ENCODE measurements at regions not wholly inside any gene's neighbourhood (a gene's known extent, or its start where the extent isn't known, plus 50 kb on each side); places are given as distances from the start of the nearest gene placed in this dataset.

DNA sequence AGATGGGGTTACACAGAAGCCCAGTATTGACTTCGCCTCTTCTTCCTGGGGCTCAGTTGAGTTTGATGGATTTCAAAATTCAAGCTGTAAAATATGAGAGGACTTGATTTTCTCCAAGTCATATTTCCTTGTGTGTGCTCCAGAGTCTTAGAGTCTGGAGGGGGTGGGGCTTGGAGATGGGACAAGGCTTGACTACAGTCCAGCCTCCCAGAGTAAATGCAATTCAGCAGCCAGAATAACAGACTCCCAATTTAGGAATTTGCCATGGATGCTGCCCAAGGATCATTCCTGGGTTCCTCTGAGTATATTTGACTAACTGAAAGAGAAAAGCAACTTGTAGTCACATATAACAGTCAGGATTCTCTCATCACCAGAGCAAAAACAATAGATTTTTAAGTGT, 53.7 kb upstream of the RBPJ start:
- H3K9me3 ChIP-seq (ENCODE audit: control insufficient read depth in 2 of 2, insufficient read depth in 1 of 2, low read depth in 1 of 2, low read length in 1 of 2) = no peaks in the 10 kb centered on the region
- no peak overlapping the region for H3K27ac ChIP-seq (ENCODE audit: low read depth in 1 of 3, low read length in 2 of 3)
- no peaks in the 10 kb centered on the region for H3K36me3 ChIP-seq (ENCODE audit: control insufficient read depth in 3 of 3, insufficient read depth in 2 of 3, low read depth in 1 of 3, low read length in 3 of 3)
- DNase-seq = peak in 1 of 2 donors; percentile 8
- no peak for FAIRE-seq
- 66 to 91% (median 74%) methylated on average over 1 of the region's 1 CpG for WGBS, 3 donors
- no peak overlapping the region for H3K4me3 ChIP-seq (ENCODE audit: low read depth in 1 of 3, low read length in 3 of 3)
- no peaks in the 10 kb centered on the region for H3K27me3 ChIP-seq (ENCODE audit: control insufficient read depth in 3 of 3, insufficient read depth in 3 of 3, low read length in 3 of 3)
- H3K4me1 ChIP-seq (ENCODE audit: control insufficient read depth in 3 of 3, insufficient read depth in 2 of 3, low read depth in 1 of 3, low read length in 2 of 3) = no peaks in the 10 kb centered on the region

DNA sequence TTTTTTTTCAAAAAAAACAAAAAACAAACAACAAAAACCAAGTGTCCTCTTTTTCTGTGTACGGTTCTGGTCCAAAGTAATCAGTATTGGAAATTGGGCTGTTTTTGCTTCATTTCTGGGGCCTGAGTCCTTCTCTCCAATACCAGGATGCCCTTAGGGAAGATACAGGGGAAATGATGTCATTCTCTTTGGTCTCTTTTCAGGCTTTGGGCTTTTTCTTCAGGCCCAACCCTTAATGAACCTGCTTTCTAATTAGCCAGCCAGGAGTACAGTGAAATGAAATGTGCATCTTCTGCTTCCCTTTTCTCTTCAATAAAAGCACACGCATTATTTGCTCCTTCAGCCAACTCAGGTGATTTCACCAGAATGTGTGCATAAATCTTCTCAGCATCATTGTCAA, 52.6 kb upstream of the RBPJ start:
- FAIRE-seq (no peak), DNase-seq (no peak)
- Histone ChIP-seq H3K27me3 (ENCODE audit: control insufficient read depth in 3 of 3, insufficient read depth in 3 of 3, low read length in 3 of 3) (no peaks in the 10 kb centered on the region), H3K9me3 (ENCODE audit: control insufficient read depth in 2 of 2, insufficient read depth in 1 of 2, low read depth in 1 of 2, low read length in 1 of 2) (no peaks in the 10 kb centered on the region), H3K4me3 (ENCODE audit: low read depth in 1 of 3, low read length in 3 of 3) (no peak overlapping the region), H3K27ac (ENCODE audit: low read depth in 1 of 3, low read length in 2 of 3) (no peak overlapping the region), H3K36me3 (ENCODE audit: control insufficient read depth in 3 of 3, insufficient read depth in 2 of 3, low read depth in 1 of 3, low read length in 3 of 3) (no peaks in the 10 kb centered on the region), H3K4me1 (ENCODE audit: control insufficient read depth in 3 of 3, insufficient read depth in 2 of 3, low read depth in 1 of 3, low read length in 2 of 3) (no peaks in the 10 kb centered on the region)
- WGBS, 3 donors = 59 to 100% (median 90%) methylated on average over 2 of the region's 2 CpGs

GRCh38 chr4:26269038-26269437, 51.8 kb upstream of the RBPJ start:
- 93 to 95% (median 93%) methylated on average over 4 of the region's 4 CpGs for WGBS, 3 donors

More at GRCh38 chr4:26269038-26269437, 51.8 kb upstream of the RBPJ start:
- no peaks in the 10 kb centered on the region for H3K4me1 ChIP-seq (ENCODE audit: control insufficient read depth in 3 of 3, insufficient read depth in 2 of 3, low read depth in 1 of 3, low read length in 2 of 3)
- no peak overlapping the region for H3K27ac ChIP-seq (ENCODE audit: low read depth in 1 of 3, low read length in 2 of 3)
- H3K4me3 ChIP-seq (ENCODE audit: low read depth in 1 of 3, low read length in 3 of 3) = no peak overlapping the region
- H3K9me3 ChIP-seq (ENCODE audit: control insufficient read depth in 2 of 2, insufficient read depth in 1 of 2, low read depth in 1 of 2, low read length in 1 of 2) = no peaks in the 10 kb centered on the region
- DNase-seq = no peak
- FAIRE-seq = no peak
- no peaks in the 10 kb centered on the region for H3K36me3 ChIP-seq (ENCODE audit: control insufficient read depth in 3 of 3, insufficient read depth in 2 of 3, low read depth in 1 of 3, low read length in 3 of 3)
- no peaks in the 10 kb centered on the region for H3K27me3 ChIP-seq (ENCODE audit: control insufficient read depth in 3 of 3, insufficient read depth in 3 of 3, low read length in 3 of 3)

Data from small intestine (tissue), 7 donors.